ENCODE measurements at regions not wholly inside any gene's neighbourhood (a gene's known extent, or its start where the extent isn't known, plus 50 kb on each side); places are given as distances from the start of the nearest gene placed in this dataset.

GRCh38 chr16:60922920-60923319, 1113.3 kb downstream of the CDH8 start:
- intact Hi-C loops (cut with DNase I): no loop called here
- 77% methylated on average over 2 of the region's 2 CpGs for WGBS
- no peak for TF ChIP-seq CTCF (IDR thresholded peaks at IDR 0.05)
- no peak for TF ChIP-seq POLR2A (IDR thresholded peaks at IDR 0.05; ENCODE audit: low read depth)
- no peak for TF ChIP-seq POLR2AphosphoS5 (IDR thresholded peaks at IDR 0.05)
- no peak for TF ChIP-seq EP300 (IDR thresholded peaks at IDR 0.05)
- Histone ChIP-seq H3K4me3 (no peak overlapping the region), H3K36me3 (no peaks in the 10 kb centered on the region), H3K27ac (replicated peaks in 1 of 4) (no peak overlapping the region), H3K9me3 (no peaks in the 10 kb centered on the region), H3K27me3 (no peaks in the 10 kb centered on the region), H3K4me1 (no peaks in the 10 kb centered on the region)
- DNase-seq (ENCODE audit: extremely low spot score): no peak

- intact Hi-C loops (cut with DNase I): no loop called here
- no peak for DNase-seq (ENCODE audit: extremely low spot score)
- no peaks in the 10 kb centered on the region for H3K9me3 ChIP-seq
- no peaks in the 10 kb centered on the region for H3K4me1 ChIP-seq
- no peak overlapping the region for H3K4me3 ChIP-seq
- no peaks in the 10 kb centered on the region for H3K36me3 ChIP-seq
- no peaks in the 10 kb centered on the region for H3K27me3 ChIP-seq
- WGBS: 70% methylated on average over 3 of the region's 3 CpGs
- TF ChIP-seq EP300 (IDR thresholded peaks at IDR 0.05) (no peak), POLR2A (IDR thresholded peaks at IDR 0.05; ENCODE audit: low read depth) (no peak), POLR2AphosphoS5 (IDR thresholded peaks at IDR 0.05) (no peak), CTCF (IDR thresholded peaks at IDR 0.05) (no peak)
- H3K27ac ChIP-seq (replicated peaks in 1 of 4): no peak overlapping the region
Measured at GRCh38 chr16:60914334-60914733, 1121.9 kb downstream of the CDH8 start.

- Histone ChIP-seq H3K27ac (replicated peaks in 1 of 4) (no peak overlapping the region), H3K4me3 (no peak overlapping the region), H3K36me3 (no peaks in the 10 kb centered on the region), H3K4me1 (no peaks in the 10 kb centered on the region), H3K9me3 (no peaks in the 10 kb centered on the region), H3K27me3 (no peaks in the 10 kb centered on the region)
- WGBS: 88% methylated on average over 4 of the region's 4 CpGs
- TF ChIP-seq POLR2A (IDR thresholded peaks at IDR 0.05; ENCODE audit: low read depth): no peak
- TF ChIP-seq POLR2AphosphoS5 (IDR thresholded peaks at IDR 0.05): no peak
- TF ChIP-seq EP300 (IDR thresholded peaks at IDR 0.05): no peak
- TF ChIP-seq CTCF (IDR thresholded peaks at IDR 0.05): no peak
- intact Hi-C loops (cut with DNase I): no loop called here
- no peak for DNase-seq (ENCODE audit: extremely low spot score)
Measured at GRCh38 chr16:60907645-60908044, 1128.6 kb downstream of the CDH8 start.

GRCh38 chr16:60905811-60906210, 1130.4 kb downstream of the CDH8 start:
- no peaks in the 10 kb centered on the region for H3K27me3 ChIP-seq
- H3K27ac ChIP-seq (replicated peaks in 1 of 4): no peak overlapping the region
- H3K9me3 ChIP-seq: no peaks in the 10 kb centered on the region
- no peak for DNase-seq (ENCODE audit: extremely low spot score)
- no peaks in the 10 kb centered on the region for H3K36me3 ChIP-seq
- no peak overlapping the region for H3K4me3 ChIP-seq
- no peak for TF ChIP-seq POLR2A (IDR thresholded peaks at IDR 0.05; ENCODE audit: low read depth)
- no peaks in the 10 kb centered on the region for H3K4me1 ChIP-seq
- 74% methylated on average over 4 of the region's 4 CpGs for WGBS
- intact Hi-C loops (cut with DNase I): no loop called here

- Histone ChIP-seq H3K4me3 (no peak overlapping the region), H3K9me3 (no peaks in the 10 kb centered on the region), H3K27ac (replicated peaks in 1 of 4) (no peak overlapping the region), H3K27me3 (no peaks in the 10 kb centered on the region), H3K36me3 (no peaks in the 10 kb centered on the region), H3K4me1 (no peaks in the 10 kb centered on the region)
- WGBS: 89% methylated on average over 4 of the region's 4 CpGs
- no peak for DNase-seq (ENCODE audit: extremely low spot score)
- intact Hi-C loops (cut with DNase I): no loop called here
- TF ChIP-seq CTCF (IDR thresholded peaks at IDR 0.05): no peak
- no peak for TF ChIP-seq EP300 (IDR thresholded peaks at IDR 0.05)
- TF ChIP-seq POLR2AphosphoS5 (IDR thresholded peaks at IDR 0.05): no peak
- no peak for TF ChIP-seq POLR2A (IDR thresholded peaks at IDR 0.05; ENCODE audit: low read depth)
Measured at GRCh38 chr16:60902114-60902513, 1134.1 kb downstream of the CDH8 start.
